T-helper 17 cell (primary cell): ENCODE measurements at regions not wholly inside any gene's neighbourhood (a gene's known extent, or its start where the extent isn't known, plus 50 kb on each side); places are given as distances from the start of the nearest gene placed in this dataset.

Source experiments
- ATAC-seq: fragments of 150-1000 bp; cut with Tn5 transposase; 2 replicates; pipeline ENCODE4 v1.10.0; 2021; ENCODE audit warnings: mild to moderate bottlenecking, moderate library complexity
- DNase-seq, 3 donors: peaks; one replicate each; pipeline versions ENCODE4 v3.0.0 to v3.0.0-alpha.2; 2020 to 2021
- H3K9me3 ChIP-seq: one replicate; pipeline ENCODE4 v1.7.0; 2013; ENCODE audit warnings: low read length, mild to moderate bottlenecking; ENCODE audit not compliant: control insufficient read depth, poor library complexity, severe bottlenecking
- H3K27ac Mint-ChIP-seq: one replicate; pipeline ENCODE4 v1.8.0; 2022; ENCODE audit warnings: mild to moderate bottlenecking, moderate library complexity, mixed read lengths
- H3K27me3 Mint-ChIP-seq: one replicate; pipeline ENCODE4 v1.8.0; 2022; ENCODE audit warnings: mixed read lengths
- H3K36me3 Mint-ChIP-seq: one replicate; pipeline ENCODE4 v1.8.0; 2022; ENCODE audit warnings: low read depth, mixed read lengths
- H3K4me1 Mint-ChIP-seq: one replicate; pipeline ENCODE4 v1.8.0; 2022; ENCODE audit warnings: mild to moderate bottlenecking, mixed read lengths
- H3K4me3 Mint-ChIP-seq: one replicate; pipeline ENCODE4 v1.8.0; 2022; ENCODE audit warnings: mild to moderate bottlenecking, moderate library complexity, mixed read lengths

- no peak for ATAC-seq
- no peaks in the 10 kb centered on the region for H3K36me3 Mint-ChIP-seq
- no peak overlapping the region for H3K27ac Mint-ChIP-seq
- peaks cover 15% of the 10 kb centered on the region for H3K4me1 Mint-ChIP-seq
- H3K9me3 ChIP-seq: no peaks in the 10 kb centered on the region
- H3K27me3 Mint-ChIP-seq: no peaks in the 10 kb centered on the region
- no peak overlapping the region for H3K4me3 Mint-ChIP-seq
- no peak for DNase-seq
Measured at GRCh38 chr14:76943072-76943471, 85.4 kb downstream of the IRF2BPL start.

DNA sequence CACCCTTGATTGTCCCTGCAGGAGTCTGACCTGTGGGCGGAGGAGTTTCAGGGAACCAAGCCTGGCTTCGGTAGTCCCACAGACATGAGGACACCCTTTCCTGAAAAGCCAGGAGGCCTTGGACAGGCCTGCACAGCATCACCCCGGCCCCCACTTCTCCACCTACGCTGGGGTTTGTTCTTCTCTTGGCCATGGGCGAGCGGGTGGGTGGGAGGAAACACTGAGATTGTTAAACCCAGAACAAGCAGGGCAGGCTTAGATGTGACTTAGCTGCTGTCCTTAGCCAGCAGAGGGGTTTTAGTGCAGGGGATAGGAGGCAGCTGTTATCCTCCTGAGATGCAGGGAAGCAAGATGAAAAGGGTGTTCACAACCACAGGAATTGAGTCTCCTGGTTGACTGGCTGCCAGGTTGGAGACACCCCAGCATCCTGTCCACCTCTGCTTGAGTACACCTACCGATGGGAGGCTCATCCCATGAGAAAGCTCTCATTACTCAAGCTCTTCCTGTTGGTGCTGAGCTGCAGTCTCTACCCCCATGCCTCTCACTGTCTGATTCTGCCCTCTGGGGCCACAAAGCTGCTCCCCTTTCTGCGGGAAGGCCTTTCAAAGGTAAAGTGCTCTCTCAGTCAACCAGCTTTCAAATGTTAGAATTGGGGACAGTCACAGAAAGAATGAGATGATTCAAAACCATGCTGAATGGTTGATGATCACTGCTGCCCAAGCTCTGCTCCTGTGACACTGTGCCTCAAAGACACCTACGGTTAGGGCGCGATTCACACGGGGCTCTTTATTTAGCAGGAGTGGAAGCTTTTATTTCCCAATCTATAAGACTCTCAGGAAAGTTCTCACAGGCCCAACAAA is 86.3 kb downstream of the IRF2BPL start:
- H3K27me3 Mint-ChIP-seq: no peaks in the 10 kb centered on the region
- H3K9me3 ChIP-seq: no peaks in the 10 kb centered on the region
- no peaks in the 10 kb centered on the region for H3K36me3 Mint-ChIP-seq
- peaks cover 12% of the 10 kb centered on the region for H3K4me1 Mint-ChIP-seq
- DNase-seq (no peak), ATAC-seq (no peak)
- H3K27ac Mint-ChIP-seq: no peak overlapping the region
- H3K4me3 Mint-ChIP-seq: no peak overlapping the region

DNA sequence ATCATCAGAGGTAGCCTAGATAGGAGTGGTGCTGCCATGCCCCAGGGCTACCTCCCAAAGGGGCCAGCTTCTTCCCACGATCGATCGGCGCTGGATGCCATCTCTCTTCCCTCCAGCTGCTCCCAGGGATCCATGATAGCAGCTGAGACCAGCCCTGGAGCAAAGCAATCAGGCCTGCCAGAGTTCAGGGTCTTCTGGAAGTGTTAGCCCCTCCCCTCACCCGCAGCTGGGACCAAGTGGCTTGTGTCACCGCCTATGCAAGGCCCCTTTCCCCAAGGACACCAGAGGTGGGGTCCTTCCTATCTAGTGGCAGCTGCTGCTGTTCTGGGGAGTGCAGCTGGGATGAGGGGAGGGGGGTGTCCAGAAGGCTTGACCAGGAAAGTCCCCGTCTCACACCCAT is 87.0 kb downstream of the IRF2BPL start:
- Mint-ChIP-seq H3K36me3 (no peaks in the 10 kb centered on the region), H3K4me1 (peaks cover 6% of the 10 kb centered on the region), H3K27ac (no peak overlapping the region), H3K27me3 (no peaks in the 10 kb centered on the region), H3K4me3 (no peak overlapping the region)
- ATAC-seq: no peak
- no peaks in the 10 kb centered on the region for H3K9me3 ChIP-seq
- no peak for DNase-seq

DNA sequence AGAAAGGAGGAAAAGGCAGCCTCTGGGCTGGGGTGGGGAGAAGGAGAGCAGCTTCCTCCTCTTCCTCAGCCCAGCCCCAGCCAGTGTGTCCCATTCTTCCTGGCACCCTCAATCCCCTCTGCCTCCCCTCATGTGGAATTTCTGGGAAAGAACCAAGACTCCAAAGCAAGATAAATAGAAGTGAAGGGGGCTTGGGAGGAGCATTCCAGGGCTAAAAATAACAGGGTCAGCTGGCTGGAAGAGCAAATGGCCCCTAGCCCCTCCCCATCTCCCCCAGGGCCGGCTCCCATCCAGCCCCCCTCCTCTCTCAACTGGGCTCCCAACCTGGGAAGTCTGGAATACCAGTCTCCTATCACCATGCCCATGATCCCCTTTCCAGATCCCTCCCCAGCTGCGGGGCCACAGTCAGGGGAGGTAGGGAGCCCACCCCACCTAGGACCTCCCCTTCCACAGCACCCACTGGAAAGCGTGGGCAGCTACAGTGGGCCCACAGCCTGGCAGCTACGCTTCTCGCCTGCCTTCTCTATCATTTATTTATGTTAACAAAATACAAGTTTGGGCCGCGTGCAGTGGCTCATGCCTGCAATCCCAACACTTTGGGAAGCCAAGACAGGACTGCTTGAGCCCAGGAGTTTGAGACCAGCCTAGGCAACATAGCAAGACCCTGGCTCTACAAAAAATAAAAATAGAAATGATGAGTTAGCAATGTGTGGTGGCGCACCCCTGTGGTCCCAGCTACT is 88.3 kb downstream of the IRF2BPL start:
- no peaks in the 10 kb centered on the region for H3K9me3 ChIP-seq
- H3K4me3 Mint-ChIP-seq: no peak overlapping the region
- ATAC-seq: no peak
- H3K36me3 Mint-ChIP-seq: no peaks in the 10 kb centered on the region
- no peak for DNase-seq
- no peak overlapping the region for H3K27ac Mint-ChIP-seq
- peaks cover 7% of the 10 kb centered on the region for H3K4me1 Mint-ChIP-seq
- no peaks in the 10 kb centered on the region for H3K27me3 Mint-ChIP-seq

DNA sequence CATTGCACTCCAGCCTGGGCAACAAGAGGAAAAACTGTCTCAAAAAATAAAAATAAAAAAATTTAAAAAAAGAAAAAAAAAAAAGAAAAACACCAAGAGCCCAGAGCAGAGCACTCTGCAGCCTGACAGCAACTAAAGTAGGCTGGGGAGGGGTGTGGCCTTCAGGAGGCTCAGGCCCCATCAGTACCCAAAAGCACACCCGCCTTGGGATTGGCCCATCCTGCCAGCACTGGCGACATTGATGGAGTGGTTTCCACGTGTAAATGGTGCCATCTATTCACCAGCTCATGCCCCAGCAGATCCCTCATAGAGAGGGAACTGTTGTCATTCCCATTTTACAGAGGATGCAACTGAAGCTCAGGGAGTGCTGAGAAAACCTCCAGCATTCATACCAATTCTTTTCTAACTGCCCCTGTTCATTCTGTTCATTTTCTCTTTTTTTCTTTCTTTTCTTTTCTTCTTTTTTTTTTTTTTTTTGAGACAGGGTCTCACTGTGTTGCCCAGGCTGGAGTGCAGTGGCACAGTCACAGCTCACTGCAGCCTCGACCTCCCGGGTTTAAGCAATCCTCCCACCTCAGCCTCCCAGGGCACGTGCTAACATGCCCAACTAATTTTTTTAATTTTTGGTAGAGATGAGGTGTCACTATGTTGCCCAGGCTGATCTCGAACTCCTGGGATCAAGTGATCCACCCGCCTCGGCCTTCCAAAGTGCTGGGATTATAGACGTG is 89.3 kb downstream of the IRF2BPL start:
- Mint-ChIP-seq H3K36me3 (no peaks in the 10 kb centered on the region), H3K4me3 (no peak overlapping the region), H3K27me3 (no peaks in the 10 kb centered on the region), H3K4me1 (peaks cover 7% of the 10 kb centered on the region), H3K27ac (no peak overlapping the region)
- DNase-seq (no peak), ATAC-seq (no peak)
- H3K9me3 ChIP-seq: no peaks in the 10 kb centered on the region

DNA sequence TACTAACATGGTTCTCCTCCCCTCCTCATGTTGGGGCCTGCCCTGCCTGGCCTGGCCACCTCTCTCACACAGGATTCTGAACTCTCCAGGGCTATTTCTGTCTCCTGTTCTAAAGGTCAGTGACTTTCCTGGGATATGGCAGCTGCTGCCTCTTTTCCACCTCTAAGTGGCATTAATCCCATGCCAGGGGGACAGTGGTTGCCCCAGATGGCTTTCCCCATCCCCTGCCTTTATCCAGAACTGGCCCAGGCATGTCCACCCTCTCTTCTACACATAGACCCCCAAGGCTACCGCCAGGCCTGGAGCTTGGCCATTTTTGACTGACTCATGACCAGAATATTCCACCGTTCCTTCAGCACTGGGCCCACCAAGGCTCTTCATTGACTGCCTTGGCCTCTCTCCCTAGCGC is 90.4 kb downstream of the IRF2BPL start:
- H3K27ac Mint-ChIP-seq: no peak overlapping the region
- no peaks in the 10 kb centered on the region for H3K27me3 Mint-ChIP-seq
- H3K36me3 Mint-ChIP-seq: no peaks in the 10 kb centered on the region
- no peak overlapping the region for H3K4me3 Mint-ChIP-seq
- H3K4me1 Mint-ChIP-seq: peaks cover 8% of the 10 kb centered on the region
- DNase-seq (no peak), ATAC-seq (no peak)
- no peaks in the 10 kb centered on the region for H3K9me3 ChIP-seq

GRCh38 chr14:76937181-76938091 is 91.1 kb downstream of the IRF2BPL start:
- ATAC-seq (no peak), DNase-seq (no peak)
- H3K9me3 ChIP-seq: no peaks in the 10 kb centered on the region
- H3K27me3 Mint-ChIP-seq: no peaks in the 10 kb centered on the region
- H3K36me3 Mint-ChIP-seq: no peaks in the 10 kb centered on the region
- peak overlapping the region; percentile 49 for H3K27ac Mint-ChIP-seq
- H3K4me3 Mint-ChIP-seq: no peak overlapping the region
- H3K4me1 Mint-ChIP-seq: peaks cover 11% of the 10 kb centered on the region

DNA sequence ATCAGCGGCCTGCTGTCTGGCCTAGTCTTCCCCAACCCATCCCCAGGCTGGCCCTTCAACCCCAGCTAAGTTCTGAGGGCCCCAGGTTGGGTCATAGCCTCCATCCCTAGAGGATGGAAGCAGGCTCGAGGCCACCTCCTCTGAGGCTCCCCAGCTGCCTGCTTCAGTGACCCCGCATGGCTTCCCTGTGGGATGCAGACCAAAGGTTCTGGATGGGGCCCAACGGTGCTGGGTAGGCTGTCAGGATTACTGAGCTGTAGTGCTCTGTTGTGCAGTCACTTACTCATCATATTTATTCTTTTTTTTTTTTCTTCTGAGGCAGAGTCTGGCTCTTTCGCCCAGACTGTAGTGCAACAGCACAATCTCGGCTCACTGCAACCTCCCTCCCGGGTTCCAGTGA is 92.0 kb downstream of the IRF2BPL start:
- H3K36me3 Mint-ChIP-seq: no peaks in the 10 kb centered on the region
- H3K27ac Mint-ChIP-seq: peak overlapping the region; percentile 49
- H3K27me3 Mint-ChIP-seq: no peaks in the 10 kb centered on the region
- no peak overlapping the region for H3K4me3 Mint-ChIP-seq
- no peaks in the 10 kb centered on the region for H3K9me3 ChIP-seq
- peaks cover 20% of the 10 kb centered on the region for H3K4me1 Mint-ChIP-seq
- DNase-seq: no peak
- no peak for ATAC-seq

GRCh38 chr14:76933515-76933914 is 95.0 kb downstream of the IRF2BPL start:
- Mint-ChIP-seq H3K4me3 (no peak overlapping the region), H3K4me1 (peaks cover 40% of the 10 kb centered on the region), H3K27ac (peak overlapping the region; percentile 91), H3K36me3 (no peaks in the 10 kb centered on the region), H3K27me3 (no peaks in the 10 kb centered on the region)
- ATAC-seq (no peak), DNase-seq (no peak)
- no peaks in the 10 kb centered on the region for H3K9me3 ChIP-seq

DNA sequence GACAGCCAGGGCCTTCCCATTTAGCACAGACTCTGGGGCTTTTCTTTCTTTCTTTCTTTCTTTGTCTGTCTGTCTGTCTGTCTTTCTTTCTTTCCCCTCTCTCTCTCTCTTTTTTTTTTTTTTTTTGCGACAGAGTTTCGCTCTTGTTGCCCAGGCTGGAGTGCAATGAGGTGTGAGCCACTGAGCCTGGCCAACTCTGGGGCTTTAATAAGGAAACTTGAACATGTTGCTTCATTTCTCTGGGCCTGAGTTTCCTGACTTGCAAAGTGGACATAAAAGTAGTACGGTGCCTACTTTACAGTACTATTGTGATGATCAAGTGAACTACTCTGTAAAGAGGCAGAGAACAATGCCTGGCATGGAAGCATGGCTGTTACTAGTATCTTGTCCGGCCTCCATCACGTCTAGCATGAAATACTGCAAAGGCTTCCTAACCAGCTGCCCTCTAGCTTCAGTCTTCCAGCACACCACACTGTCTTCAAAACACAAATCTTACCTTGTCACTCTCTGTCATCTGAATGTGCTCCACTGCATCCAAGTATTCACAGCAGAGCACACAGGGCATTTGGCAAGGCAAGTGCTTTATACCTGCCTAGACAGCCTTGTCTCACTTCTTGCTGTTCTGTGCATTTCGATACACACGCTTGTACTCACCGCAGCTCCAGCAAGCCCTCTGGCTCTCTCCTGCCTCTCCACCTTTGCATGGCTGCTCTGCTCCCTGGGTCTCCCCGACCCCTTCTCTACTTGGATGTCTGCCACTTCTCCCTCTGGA is 96.7 kb downstream of the IRF2BPL start:
- DNase-seq (no peak), ATAC-seq (no peak)
- peaks cover 50% of the 10 kb centered on the region for H3K4me1 Mint-ChIP-seq
- no peaks in the 10 kb centered on the region for H3K9me3 ChIP-seq
- H3K4me3 Mint-ChIP-seq: peak overlapping the region; percentile 81
- no peaks in the 10 kb centered on the region for H3K36me3 Mint-ChIP-seq
- H3K27ac Mint-ChIP-seq: peak overlapping the region; percentile 91
- H3K27me3 Mint-ChIP-seq: no peaks in the 10 kb centered on the region

DNA sequence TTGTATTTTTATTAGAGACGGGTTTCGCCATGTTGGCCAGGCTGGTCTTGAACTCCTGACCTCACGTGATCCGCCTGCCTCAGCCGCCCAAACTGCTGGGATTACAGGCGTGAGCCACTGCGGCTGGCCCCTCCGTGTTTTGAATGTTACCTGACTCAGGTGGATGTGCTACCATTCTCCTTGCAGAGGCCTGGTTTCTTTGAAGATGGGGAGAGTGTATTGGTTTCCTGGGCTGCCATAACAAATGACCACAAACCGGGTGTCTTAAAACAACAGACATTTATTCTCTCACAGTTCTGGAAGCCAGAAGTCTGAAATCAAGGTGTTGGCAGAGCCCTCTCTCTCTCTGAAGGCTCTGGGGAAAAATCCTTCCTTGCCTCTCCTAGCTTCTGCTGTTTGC is 98.0 kb downstream of the IRF2BPL start:
- peak; percentile 26 for ATAC-seq
- Mint-ChIP-seq H3K4me3 (peak overlapping the region; percentile 81), H3K27ac (peak overlapping the region; percentile 91), H3K4me1 (peaks cover 57% of the 10 kb centered on the region), H3K27me3 (no peaks in the 10 kb centered on the region), H3K36me3 (no peaks in the 10 kb centered on the region)
- no peaks in the 10 kb centered on the region for H3K9me3 ChIP-seq
- DNase-seq: no peak

DNA sequence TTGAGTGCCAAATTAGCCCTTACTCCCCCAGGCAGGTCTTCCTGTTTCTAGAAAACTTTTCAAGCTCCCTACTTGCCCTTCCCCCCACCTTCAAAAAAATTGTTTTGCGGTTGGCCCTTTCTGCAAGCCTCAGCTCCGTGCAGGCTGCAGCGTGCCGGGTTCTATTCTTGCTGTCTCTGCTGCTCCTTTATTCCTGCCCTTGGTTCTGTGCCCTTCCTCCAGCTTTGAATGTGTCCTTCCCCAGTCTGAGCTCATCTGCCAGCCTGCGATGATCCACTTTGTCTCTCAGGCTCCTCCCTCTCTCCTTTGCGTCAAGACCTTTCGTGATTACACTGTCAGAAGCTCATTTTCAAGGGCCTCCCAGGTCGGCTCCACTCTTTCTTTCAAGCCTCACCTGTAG is 98.6 kb downstream of the IRF2BPL start:
- peaks cover 58% of the 10 kb centered on the region for H3K4me1 Mint-ChIP-seq
- H3K9me3 ChIP-seq: no peaks in the 10 kb centered on the region
- no peaks in the 10 kb centered on the region for H3K27me3 Mint-ChIP-seq
- H3K36me3 Mint-ChIP-seq: no peaks in the 10 kb centered on the region
- peak; percentile 29 to 63 (median 52) for DNase-seq
- peak; percentile 75 for ATAC-seq
- peak overlapping the region; percentile 81 for H3K4me3 Mint-ChIP-seq
- H3K27ac Mint-ChIP-seq: peak overlapping the region; percentile 91
